ENCODE measurements at regions not wholly inside any gene's neighbourhood (a gene's known extent, or its start where the extent isn't known, plus 50 kb on each side); places are given as distances from the start of the nearest gene placed in this dataset.

DNA sequence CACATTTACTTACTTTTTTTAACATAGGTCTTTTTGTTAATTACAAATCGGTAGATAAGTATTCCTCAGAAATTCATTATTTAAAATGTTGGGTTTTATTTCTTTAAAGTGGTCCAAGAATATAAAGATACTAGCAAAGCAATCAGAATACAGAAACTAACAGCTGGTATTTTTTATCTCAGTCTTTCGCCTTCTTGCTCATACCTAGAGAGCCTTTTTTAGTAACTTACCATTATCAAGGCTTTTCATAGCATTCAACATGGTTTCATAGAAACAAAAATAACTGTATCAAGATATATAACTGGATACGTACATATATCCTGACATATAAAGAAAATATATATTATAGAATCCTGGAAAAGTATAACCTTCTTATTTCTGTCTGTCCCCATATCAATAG is 227.8 kb upstream of the MIR17HG start:
- ChIA-PET CTCF (no interaction called here), POLR2A (no interaction called here)
- peaks cover 2% of the 10 kb centered on the region for H3K27me3 Mint-ChIP-seq
- H3K36me3 Mint-ChIP-seq: no peaks in the 10 kb centered on the region
- no peak overlapping the region for H3K27ac Mint-ChIP-seq
- no peaks in the 10 kb centered on the region for H3K4me1 Mint-ChIP-seq (ENCODE audit: low read depth)
- no peaks in the 10 kb centered on the region for H3K9me3 Mint-ChIP-seq
- no peak overlapping the region for H3K4me3 Mint-ChIP-seq
- intact Hi-C loops (cut with micrococcal nuclease): no loop called here
- DNase-seq: no peak

DNA sequence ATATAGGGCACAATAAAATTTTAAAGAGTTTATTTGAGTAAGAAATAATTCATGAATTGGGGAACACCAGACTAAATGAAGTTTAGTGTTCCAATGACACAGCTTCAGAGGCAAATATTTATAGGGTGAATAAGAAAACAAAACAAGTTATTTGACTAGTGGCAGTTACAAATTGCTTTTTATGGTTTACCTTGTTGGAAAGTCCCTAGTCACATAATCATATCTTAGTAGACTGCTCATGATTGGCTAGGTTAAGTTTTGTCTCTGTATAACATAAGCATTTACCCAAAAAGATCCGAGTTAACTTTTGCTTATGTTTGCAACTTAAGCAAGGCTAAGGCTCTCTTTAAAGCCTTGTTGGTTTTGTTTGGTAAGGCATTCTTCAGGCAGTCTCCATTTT is 224.7 kb upstream of the MIR17HG start:
- ChIA-PET POLR2A (no interaction called here), CTCF (no interaction called here)
- no peaks in the 10 kb centered on the region for H3K9me3 Mint-ChIP-seq
- H3K4me3 Mint-ChIP-seq: no peak overlapping the region
- no peaks in the 10 kb centered on the region for H3K4me1 Mint-ChIP-seq (ENCODE audit: low read depth)
- intact Hi-C loops (cut with micrococcal nuclease): no loop called here
- no peak for DNase-seq
- no peak overlapping the region for H3K27ac Mint-ChIP-seq
- H3K36me3 Mint-ChIP-seq: no peaks in the 10 kb centered on the region
- peaks cover 4% of the 10 kb centered on the region for H3K27me3 Mint-ChIP-seq

DNA sequence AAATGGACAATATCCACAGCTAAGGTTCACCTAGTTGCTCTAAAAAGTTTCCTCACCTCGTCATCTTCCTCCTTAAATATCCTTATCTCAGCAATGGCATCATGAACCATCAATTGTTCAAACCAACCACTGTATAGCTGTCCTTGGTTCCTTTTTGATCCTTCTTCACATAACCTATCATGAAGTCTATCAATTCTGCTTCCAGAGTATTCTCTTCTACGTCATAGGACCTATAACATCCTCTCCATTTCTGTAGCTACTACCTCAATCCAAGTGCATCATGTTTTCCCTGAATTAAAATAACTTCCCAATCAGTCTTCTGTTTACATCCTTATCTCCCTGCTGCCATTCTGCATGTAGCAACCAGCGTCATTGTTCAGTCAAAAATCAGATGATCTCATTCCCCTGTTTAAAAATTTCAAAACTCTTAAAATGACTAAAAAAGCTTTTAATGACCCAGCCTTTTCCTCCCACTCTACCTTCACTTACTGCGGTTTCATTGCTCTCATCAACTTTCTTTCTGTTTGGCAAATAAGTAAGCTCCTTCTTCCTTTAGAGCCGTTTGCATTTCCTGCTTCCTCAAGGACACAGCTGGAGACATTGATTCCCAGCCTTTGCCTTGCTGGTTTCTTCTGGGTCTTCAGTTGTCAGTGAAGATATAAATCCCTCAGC is 223.9 kb upstream of the MIR17HG start:
- Mint-ChIP-seq H3K9me3 (no peaks in the 10 kb centered on the region), H3K36me3 (no peaks in the 10 kb centered on the region), H3K4me1 (ENCODE audit: low read depth) (no peaks in the 10 kb centered on the region), H3K27ac (no peak overlapping the region), H3K27me3 (peaks cover 7% of the 10 kb centered on the region), H3K4me3 (no peak overlapping the region)
- ChIA-PET POLR2A (no interaction called here), CTCF (no interaction called here)
- DNase-seq: no peak
- intact Hi-C loops (cut with micrococcal nuclease): no loop called here

DNA sequence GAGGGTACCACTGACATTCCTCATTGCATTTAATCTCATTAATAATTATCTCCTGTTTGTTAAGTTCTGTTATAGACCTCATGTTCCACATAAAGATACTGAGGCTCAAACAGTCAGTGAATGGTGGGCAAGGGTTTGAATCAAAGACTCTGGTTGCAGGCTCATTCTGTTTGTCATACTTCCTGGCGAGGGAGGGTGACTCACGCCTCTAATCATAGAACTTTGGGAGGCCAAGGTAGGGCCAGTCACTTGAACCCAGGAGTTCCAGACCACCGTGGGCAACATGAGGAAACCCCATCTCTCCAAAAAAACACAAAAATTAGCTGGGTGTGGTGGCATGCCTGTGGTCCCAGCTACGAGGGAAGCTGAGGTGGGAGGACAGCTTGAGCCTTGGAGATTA is 220.7 kb upstream of the MIR17HG start:
- peaks cover 7% of the 10 kb centered on the region for H3K27me3 Mint-ChIP-seq
- no peak for DNase-seq
- no peaks in the 10 kb centered on the region for H3K9me3 Mint-ChIP-seq
- H3K4me3 Mint-ChIP-seq: no peak overlapping the region
- ChIA-PET POLR2A (no interaction called here), CTCF (no interaction called here)
- no peaks in the 10 kb centered on the region for H3K4me1 Mint-ChIP-seq (ENCODE audit: low read depth)
- no peaks in the 10 kb centered on the region for H3K36me3 Mint-ChIP-seq
- intact Hi-C loops (cut with micrococcal nuclease): no loop called here
- H3K27ac Mint-ChIP-seq: no peak overlapping the region

DNA sequence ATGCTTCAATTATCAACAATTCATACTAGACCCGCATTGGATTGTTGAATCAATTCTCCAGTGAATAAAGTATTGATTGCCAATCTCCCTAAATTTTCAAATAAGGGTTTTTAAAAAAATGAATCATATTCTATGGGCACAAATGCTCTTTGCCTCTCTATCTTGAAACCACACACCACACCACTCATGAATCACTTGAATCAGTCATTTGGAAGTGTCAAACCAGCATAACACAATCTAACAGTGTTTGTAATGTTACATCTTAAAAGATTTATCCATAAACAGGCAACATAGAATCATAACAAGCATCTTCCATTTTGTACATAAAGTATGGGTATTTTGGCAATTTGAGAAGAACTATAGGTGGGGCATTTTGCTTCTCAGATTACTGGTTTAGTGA is 219.5 kb upstream of the MIR17HG start:
- intact Hi-C loops (cut with micrococcal nuclease): no loop called here
- Mint-ChIP-seq H3K9me3 (no peaks in the 10 kb centered on the region), H3K27ac (no peak overlapping the region), H3K4me3 (no peak overlapping the region), H3K4me1 (ENCODE audit: low read depth) (no peaks in the 10 kb centered on the region), H3K36me3 (no peaks in the 10 kb centered on the region), H3K27me3 (peaks cover 5% of the 10 kb centered on the region)
- ChIA-PET CTCF (no interaction called here), POLR2A (no interaction called here)
- DNase-seq: no peak

DNA sequence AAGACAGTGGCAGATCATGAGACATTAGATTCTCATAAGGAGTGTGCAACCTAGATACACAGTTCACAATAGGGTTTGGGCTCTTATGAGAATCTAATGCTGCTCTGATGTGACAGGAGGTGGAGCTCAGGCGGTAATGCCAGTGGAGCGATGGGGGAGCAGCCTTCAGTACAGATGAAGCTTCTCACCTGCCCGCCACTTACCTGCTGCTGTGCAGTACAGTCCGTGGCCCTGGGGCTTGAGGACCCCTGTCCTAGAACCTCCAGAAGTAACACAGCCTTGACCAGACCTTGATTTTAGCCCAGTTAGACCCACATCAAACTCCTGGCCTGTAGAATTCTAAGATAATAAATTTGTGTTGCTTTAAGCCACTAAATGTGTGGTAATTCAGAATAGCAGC is 215.1 kb upstream of the MIR17HG start:
- intact Hi-C loops (cut with micrococcal nuclease): loop anchor here (10.0 kb wide), 1 partner anchor 242 kb away; no protein-coding TSS in a partner anchor

DNA sequence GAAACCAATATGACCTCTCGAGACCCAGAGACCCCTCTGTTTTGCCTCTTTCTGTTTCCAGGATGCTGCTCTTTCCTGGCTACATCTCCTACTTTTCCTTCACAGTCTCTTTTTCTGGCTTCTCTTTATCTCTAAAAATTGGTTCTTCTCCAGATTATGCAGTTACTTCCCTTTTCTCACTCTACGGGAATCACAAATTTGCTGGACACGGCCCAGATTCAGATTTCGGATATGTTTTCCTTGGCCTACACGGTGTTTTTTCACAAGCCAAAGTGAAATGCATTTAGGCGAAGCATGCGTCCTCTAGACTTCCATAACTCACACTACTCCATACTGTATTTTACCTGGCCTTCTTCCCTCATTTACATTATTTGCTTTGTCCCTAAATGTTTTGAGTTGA is 214.7 kb upstream of the MIR17HG start:
- POLR2A ChIA-PET: no interaction called here

More for the DNA sequence above, 215.1 kb upstream of the MIR17HG start:
- DNase-seq: no peak
- peaks cover 3% of the 10 kb centered on the region for H3K27me3 Mint-ChIP-seq
- CTCF ChIA-PET: interaction anchor here (0.5 kb wide), 1 partner anchor 588 kb away, joined by 3 read pairs; no protein-coding TSS in a partner anchor
- POLR2A ChIA-PET: no interaction called here
- H3K36me3 Mint-ChIP-seq: no peaks in the 10 kb centered on the region
- no peak overlapping the region for H3K4me3 Mint-ChIP-seq
- no peak overlapping the region for H3K27ac Mint-ChIP-seq
- no peaks in the 10 kb centered on the region for H3K9me3 Mint-ChIP-seq
- no peaks in the 10 kb centered on the region for H3K4me1 Mint-ChIP-seq (ENCODE audit: low read depth)

DNA sequence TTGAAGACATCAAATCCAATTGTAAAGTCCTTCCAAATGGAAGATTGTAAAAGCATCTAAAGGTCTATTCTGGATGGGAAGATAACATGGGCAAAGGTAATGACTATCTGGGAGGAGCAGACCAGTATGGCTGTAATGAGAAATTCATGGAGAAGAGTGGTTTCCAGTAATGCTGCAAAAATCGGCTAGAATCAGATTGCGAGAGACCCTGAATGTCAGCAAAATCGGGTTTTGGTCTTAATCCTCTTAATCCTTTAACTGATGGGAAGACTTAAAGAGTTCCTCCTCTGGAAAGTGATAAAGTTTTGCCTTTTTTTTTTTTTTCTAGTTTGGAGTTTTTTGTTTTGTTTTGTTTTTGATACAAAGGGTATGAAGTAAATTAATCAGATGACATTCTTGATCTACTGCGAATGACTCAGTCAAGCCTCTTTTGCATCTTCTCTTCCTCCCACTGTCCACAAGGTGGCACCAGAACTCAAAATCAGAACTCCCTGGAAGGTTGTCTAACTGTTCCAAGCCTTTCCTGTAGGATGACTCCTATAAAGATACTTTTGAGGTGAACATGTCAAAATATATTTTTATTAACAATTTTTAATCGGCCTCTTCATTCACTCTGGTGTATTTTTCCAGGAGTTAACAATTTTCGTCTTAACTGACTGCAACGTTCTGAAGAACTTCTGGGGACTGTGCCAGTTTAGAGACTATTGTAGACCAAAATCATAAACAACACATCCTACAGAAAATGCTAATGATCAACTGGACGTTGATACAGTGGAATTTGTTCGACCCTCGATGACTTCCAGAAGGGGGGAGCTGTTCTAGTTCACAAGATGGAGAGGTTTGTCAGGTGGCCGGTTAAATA is 213.3 kb upstream of the MIR17HG start:
- no peak overlapping the region for H3K27ac Mint-ChIP-seq
- ChIA-PET CTCF (interaction anchor here (0.7 to 2.0 kb wide), 6 partner anchors 11 to 587 kb away, joined by 4 to 17 read pairs (median 5); no protein-coding TSS in a partner anchor), POLR2A (no interaction called here)
- H3K36me3 Mint-ChIP-seq: no peaks in the 10 kb centered on the region
- DNase-seq: peak; percentile 30
- no peak overlapping the region for H3K4me3 Mint-ChIP-seq
- H3K27me3 Mint-ChIP-seq: no peaks in the 10 kb centered on the region
- no peaks in the 10 kb centered on the region for H3K4me1 Mint-ChIP-seq (ENCODE audit: low read depth)
- H3K9me3 Mint-ChIP-seq: no peaks in the 10 kb centered on the region
- intact Hi-C loops (cut with micrococcal nuclease): loop anchor here (1.0 to 10.0 kb wide), 4 partner anchors 113 to 588 kb away; no protein-coding TSS in a partner anchor

More for the DNA sequence above, 214.7 kb upstream of the MIR17HG start:
- Mint-ChIP-seq H3K4me3 (no peak overlapping the region), H3K9me3 (no peaks in the 10 kb centered on the region), H3K36me3 (no peaks in the 10 kb centered on the region), H3K27ac (no peak overlapping the region), H3K4me1 (ENCODE audit: low read depth) (no peaks in the 10 kb centered on the region), H3K27me3 (peaks cover 3% of the 10 kb centered on the region)
- no peak for DNase-seq
- CTCF ChIA-PET: no interaction called here
- intact Hi-C loops (cut with micrococcal nuclease): loop anchor here (10.0 kb wide), 1 partner anchor 242 kb away; no protein-coding TSS in a partner anchor

DNA sequence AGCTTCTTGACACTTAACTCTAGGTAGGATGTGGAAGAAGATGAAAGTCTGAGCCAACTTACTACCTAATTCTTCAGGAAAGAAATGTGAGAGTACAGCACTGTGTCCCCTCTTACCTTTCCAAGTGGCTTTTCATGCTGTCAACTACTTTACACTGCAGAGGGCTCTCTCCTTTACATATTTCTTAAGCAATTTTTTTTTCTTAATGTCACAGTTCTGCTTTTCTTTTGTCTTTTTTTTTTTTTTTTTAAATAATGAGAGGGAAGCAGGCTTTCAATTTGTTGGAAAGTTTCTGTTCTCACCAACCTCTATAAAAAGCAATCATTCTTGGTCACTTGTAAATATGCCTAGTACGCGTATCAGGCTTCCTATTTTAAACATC is 212.7 kb upstream of the MIR17HG start:
- intact Hi-C loops (cut with micrococcal nuclease): loop anchor here (1.0 to 10.0 kb wide), 4 partner anchors 113 to 588 kb away; no protein-coding TSS in a partner anchor
- Mint-ChIP-seq H3K9me3 (no peaks in the 10 kb centered on the region), H3K4me3 (no peak overlapping the region), H3K4me1 (ENCODE audit: low read depth) (no peaks in the 10 kb centered on the region), H3K36me3 (no peaks in the 10 kb centered on the region), H3K27me3 (no peaks in the 10 kb centered on the region), H3K27ac (no peak overlapping the region)
- ChIA-PET POLR2A (no interaction called here), CTCF (interaction anchor here (0.7 to 2.0 kb wide), 6 partner anchors 11 to 587 kb away, joined by 4 to 17 read pairs (median 5); no protein-coding TSS in a partner anchor)
- no peak for DNase-seq

DNA sequence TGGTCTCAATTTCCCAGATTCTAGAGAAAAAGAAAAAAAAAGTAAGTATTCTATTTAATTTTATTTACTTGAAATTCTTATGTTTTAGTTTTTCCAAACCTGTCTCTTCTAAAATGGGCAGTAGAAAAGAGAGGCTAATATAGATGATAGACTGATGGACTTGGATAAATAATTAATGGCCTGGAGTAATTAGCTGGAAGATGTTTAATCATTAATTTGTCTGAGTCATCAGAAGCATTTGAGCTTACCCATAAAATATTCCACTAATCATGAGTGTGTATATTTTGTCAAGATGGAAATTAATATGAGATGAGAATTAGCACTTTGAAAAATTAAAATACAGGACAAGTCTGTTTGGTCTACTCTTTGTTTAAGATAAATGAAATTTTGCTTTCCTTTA is 212.1 kb upstream of the MIR17HG start:
- no peaks in the 10 kb centered on the region for H3K27me3 Mint-ChIP-seq
- H3K4me3 Mint-ChIP-seq: no peak overlapping the region
- no peak for DNase-seq
- no peak overlapping the region for H3K27ac Mint-ChIP-seq
- ChIA-PET CTCF (interaction anchor here (1.5 to 2.0 kb wide), 2 partner anchors 10 to 586 kb away, joined by 5 to 11 read pairs; no protein-coding TSS in a partner anchor), POLR2A (no interaction called here)
- H3K4me1 Mint-ChIP-seq (ENCODE audit: low read depth): no peaks in the 10 kb centered on the region
- intact Hi-C loops (cut with micrococcal nuclease): loop anchor here (10.0 kb wide), 1 partner anchor 239 kb away; no protein-coding TSS in a partner anchor
- no peaks in the 10 kb centered on the region for H3K36me3 Mint-ChIP-seq
- no peaks in the 10 kb centered on the region for H3K9me3 Mint-ChIP-seq

DNA sequence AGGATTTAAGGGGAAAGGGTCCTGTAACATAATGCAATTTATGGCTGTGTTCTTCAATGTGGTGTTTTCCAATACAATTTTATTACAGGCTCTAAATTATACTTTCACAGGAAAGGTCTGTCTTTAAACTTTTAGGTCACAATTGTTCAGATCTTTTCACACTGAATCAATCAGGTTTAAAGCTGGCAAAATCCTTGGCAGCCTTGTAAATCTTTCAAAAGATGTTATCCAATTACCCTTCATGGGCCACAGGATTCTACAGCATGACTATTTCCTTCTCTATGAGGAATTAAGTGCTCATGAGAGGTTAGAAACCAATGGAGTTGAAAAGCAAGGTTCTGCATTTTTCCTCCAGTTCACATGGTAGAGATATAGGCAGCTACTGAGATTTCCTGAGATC is 211.5 kb upstream of the MIR17HG start:
- Mint-ChIP-seq H3K27me3 (no peaks in the 10 kb centered on the region), H3K9me3 (no peaks in the 10 kb centered on the region), H3K27ac (no peak overlapping the region), H3K4me1 (ENCODE audit: low read depth) (no peaks in the 10 kb centered on the region), H3K4me3 (no peak overlapping the region), H3K36me3 (no peaks in the 10 kb centered on the region)
- DNase-seq: no peak
- ChIA-PET POLR2A (no interaction called here), CTCF (interaction anchor here (0.6 to 2.0 kb wide), 3 partner anchors 9 to 586 kb away, joined by 3 to 11 read pairs (median 5); no protein-coding TSS in a partner anchor)
- intact Hi-C loops (cut with micrococcal nuclease): loop anchor here (10.0 kb wide), 1 partner anchor 239 kb away; no protein-coding TSS in a partner anchor

DNA sequence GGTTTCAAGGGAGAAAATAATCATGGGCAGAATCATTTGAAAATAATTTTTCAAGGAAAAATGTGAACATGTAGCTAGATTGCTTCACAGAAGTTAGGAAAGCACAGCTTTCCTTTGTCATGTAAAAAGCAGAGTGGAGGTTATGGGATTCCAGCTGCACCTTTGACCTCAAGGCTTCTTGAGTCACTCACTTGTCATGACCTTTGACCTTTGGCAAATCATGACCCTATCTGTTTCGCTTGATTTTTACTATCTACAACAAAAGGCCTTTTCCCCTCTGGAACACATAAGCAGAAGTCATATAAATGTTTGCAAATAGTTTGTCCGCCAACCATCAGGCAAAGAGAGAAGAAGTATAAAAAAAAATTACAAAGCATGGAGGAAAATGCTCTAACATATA is 210.7 kb upstream of the MIR17HG start:
- CTCF ChIA-PET: interaction anchor here (1.4 kb wide), 1 partner anchor 119 kb away, joined by 3 read pairs; no protein-coding TSS in a partner anchor
- DNase-seq: no peak
- Mint-ChIP-seq H3K4me1 (ENCODE audit: low read depth) (no peaks in the 10 kb centered on the region), H3K36me3 (no peaks in the 10 kb centered on the region), H3K4me3 (no peak overlapping the region), H3K27me3 (no peaks in the 10 kb centered on the region), H3K9me3 (no peaks in the 10 kb centered on the region), H3K27ac (no peak overlapping the region)
- intact Hi-C loops (cut with micrococcal nuclease): loop anchor here (10.0 kb wide), 1 partner anchor 238 kb away; no protein-coding TSS in a partner anchor
- POLR2A ChIA-PET: no interaction called here
